GM12878 (cell line): ENCODE measurements at regions not wholly inside any gene's neighbourhood (a gene's known extent, or its start where the extent isn't known, plus 50 kb on each side); places are given as distances from the start of the nearest gene placed in this dataset.

Experiments
- CHD1 ChIP-seq: IDR thresholded peaks from 2 replicates; pipeline ENCODE4 v1.6.1; 2012; ENCODE audit warnings: low read depth, low read length, improper control_type of control experiment
- CTCF ChIP-seq, 3 experiments: IDR thresholded peaks in 2 of 3; conservative IDR thresholded peaks in 1 of 3; 2 replicates each; pipeline ENCODE4 v1.5.1; 2011; ENCODE audit warnings: low read depth in 3 of 3, low read length in 3 of 3, mild to moderate bottlenecking in 3 of 3, control low read depth in 2 of 3, moderate library complexity in 2 of 3, inconsistent platforms in 1 of 3, mixed read lengths in 1 of 3; ENCODE audit not compliant: control insufficient read depth in 2 of 3, insufficient read depth in 1 of 3; ENCODE audit errors: extremely low read depth in 1 of 3
- HCFC1 ChIP-seq: fragments of 150-350 bp; IDR thresholded peaks from 2 replicates; pipeline ENCODE4 v1.6.1; 2014; ENCODE audit warnings: low read length
- POLR2A ChIP-seq: IDR thresholded peaks from 2 replicates; pipeline ENCODE4 v1.6.1; 2011; ENCODE audit warnings: low read depth, mild to moderate bottlenecking, low read length
- TARDBP ChIP-seq: IDR thresholded peaks from 2 replicates; pipeline ENCODE4 v1.6.1; 2016; ENCODE audit warnings: borderline replicate concordance

DNA sequence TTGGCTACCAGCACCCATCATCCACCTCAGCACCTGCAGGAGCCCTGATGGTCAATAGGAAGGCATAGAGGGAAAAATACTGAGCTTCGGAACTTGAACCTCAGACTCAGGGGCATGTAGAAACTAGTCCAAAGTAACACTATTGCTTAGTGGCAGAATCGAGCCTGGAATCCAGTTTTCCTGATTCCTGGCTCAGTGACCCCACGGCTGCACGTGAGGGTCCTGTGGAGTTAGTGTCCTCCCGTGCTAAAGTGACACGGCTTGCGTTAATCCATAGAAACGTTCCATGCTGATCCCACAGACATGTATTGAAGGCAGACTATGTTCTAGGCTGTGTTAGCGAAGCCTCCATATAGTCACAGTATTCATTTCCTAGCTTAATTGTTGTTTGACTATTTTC, 747.0 kb upstream of the TPTE start:
- TF ChIP-seq CHD1 = no peak
- TF ChIP-seq HCFC1 = no peak
- no peak for TF ChIP-seq CTCF (IDR thresholded peaks at IDR 0.05 in 2 of 3, conservative IDR thresholded peaks at IDR 0.05 in 1 of 3; ENCODE audit: control insufficient read depth in 2 of 3, extremely low read depth in 1 of 3, insufficient read depth in 1 of 3, low read depth in 3 of 3, low read length in 3 of 3)
- TF ChIP-seq TARDBP = no peak
- TF ChIP-seq POLR2A = no peak
